GM19035 (cell line): ENCODE measurements at regions not wholly inside any gene's neighbourhood (a gene's known extent, or its start where the extent isn't known, plus 50 kb on each side); places are given as distances from the start of the nearest gene placed in this dataset.
"Not testable (repeated sequence)": the region's sequence is repeated elsewhere in the genome, so short reads cannot be mapped to it uniquely, and the experiment has no call there.

ENCODE experiments used
- ATAC-seq: cut with Tn5 transposase; IDR thresholded peaks from one replicate; pipeline ENCODE4 v1.9.1; 2021; ENCODE audit not compliant: unreplicated experiment

- ATAC-seq, result no peak
Observed at GRCh38 chr3:94314218-94314883, 251.5 kb downstream of the NSUN3 start.

- no peak for ATAC-seq
Observed at GRCh38 chr3:94317017-94317416, 254.2 kb downstream of the NSUN3 start.

- no peak for ATAC-seq
Observed at GRCh38 chr3:94323596-94323995, 260.7 kb downstream of the NSUN3 start.

- ATAC-seq, result no peak
Observed at GRCh38 chr3:94331831-94332230, 269.0 kb downstream of the NSUN3 start.

- no peak for ATAC-seq
Observed at GRCh38 chr3:94336046-94336753, 273.3 kb downstream of the NSUN3 start.

- no peak for ATAC-seq
Observed at GRCh38 chr3:94345101-94345500, 282.2 kb downstream of the NSUN3 start.

- no peak for ATAC-seq
Observed at GRCh38 chr3:94349310-94349878, 286.5 kb downstream of the NSUN3 start.

- no peak for ATAC-seq
Observed at GRCh38 chr3:94356581-94356980, 293.7 kb downstream of the NSUN3 start.

- no peak for ATAC-seq
Observed at GRCh38 chr3:94359996-94360395, 297.1 kb downstream of the NSUN3 start.

- ATAC-seq, result no peak
Observed at GRCh38 chr3:94360987-94361386, 298.1 kb downstream of the NSUN3 start.

GRCh38 chr3:94362393-94362792, 299.5 kb downstream of the NSUN3 start:
- ATAC-seq, result no peak

GRCh38 chr3:94365006-94365405, 302.1 kb downstream of the NSUN3 start:
- ATAC-seq, result no peak

GRCh38 chr3:94372026-94372425, 309.2 kb downstream of the NSUN3 start:
- ATAC-seq, result no peak

GRCh38 chr3:94373456-94373855, 310.6 kb downstream of the NSUN3 start:
- no peak for ATAC-seq

GRCh38 chr3:94374439-94375161, 311.7 kb downstream of the NSUN3 start:
- ATAC-seq, result no peak

- ATAC-seq, result not testable (repeated sequence)
Observed at GRCh38 chr3:94377123-94377696, 314.3 kb downstream of the NSUN3 start.

GRCh38 chr3:94377863-94378262, 315.0 kb downstream of the NSUN3 start:
- ATAC-seq, result not testable (repeated sequence)

- no peak for ATAC-seq
Observed at GRCh38 chr3:94378322-94378721, 315.5 kb downstream of the NSUN3 start.

GRCh38 chr3:94379264-94379663, 316.4 kb downstream of the NSUN3 start:
- no peak for ATAC-seq

GRCh38 chr3:94394885-94395284, 332.0 kb downstream of the NSUN3 start:
- no peak for ATAC-seq

- ATAC-seq, result no peak
Observed at GRCh38 chr3:94395851-94396250, 333.0 kb downstream of the NSUN3 start.
